Uterus (tissue), 2 donors: ENCODE measurements at regions not wholly inside any gene's neighbourhood (a gene's known extent, or its start where the extent isn't known, plus 50 kb on each side); places are given as distances from the start of the nearest gene placed in this dataset.

Experiments
- POLR2A ChIP-seq, 2 donors: fragments of 450-650 bp; IDR thresholded peaks; one replicate each; pipeline ENCODE4 v1.6.1; 2016; ENCODE audit warnings: antibody characterized with exemption in 2 of 2, mild to moderate bottlenecking in 1 of 2, moderate library complexity in 1 of 2
- TF ChIP-seq, protein P1 (sequence below), 4 experiments: fragments of 200-600 bp in 2 of 4; fragments of 450-650 bp in 2 of 4; sonication (generic) in 2 of 4; IDR thresholded peaks; one replicate each; pipeline ENCODE4 v1.5.1; 2016 to 2019; ENCODE audit warnings: antibody characterized with exemption in 4 of 4, mild to moderate bottlenecking in 2 of 4, moderate library complexity in 1 of 4

- TF ChIP-seq, protein P1, sequence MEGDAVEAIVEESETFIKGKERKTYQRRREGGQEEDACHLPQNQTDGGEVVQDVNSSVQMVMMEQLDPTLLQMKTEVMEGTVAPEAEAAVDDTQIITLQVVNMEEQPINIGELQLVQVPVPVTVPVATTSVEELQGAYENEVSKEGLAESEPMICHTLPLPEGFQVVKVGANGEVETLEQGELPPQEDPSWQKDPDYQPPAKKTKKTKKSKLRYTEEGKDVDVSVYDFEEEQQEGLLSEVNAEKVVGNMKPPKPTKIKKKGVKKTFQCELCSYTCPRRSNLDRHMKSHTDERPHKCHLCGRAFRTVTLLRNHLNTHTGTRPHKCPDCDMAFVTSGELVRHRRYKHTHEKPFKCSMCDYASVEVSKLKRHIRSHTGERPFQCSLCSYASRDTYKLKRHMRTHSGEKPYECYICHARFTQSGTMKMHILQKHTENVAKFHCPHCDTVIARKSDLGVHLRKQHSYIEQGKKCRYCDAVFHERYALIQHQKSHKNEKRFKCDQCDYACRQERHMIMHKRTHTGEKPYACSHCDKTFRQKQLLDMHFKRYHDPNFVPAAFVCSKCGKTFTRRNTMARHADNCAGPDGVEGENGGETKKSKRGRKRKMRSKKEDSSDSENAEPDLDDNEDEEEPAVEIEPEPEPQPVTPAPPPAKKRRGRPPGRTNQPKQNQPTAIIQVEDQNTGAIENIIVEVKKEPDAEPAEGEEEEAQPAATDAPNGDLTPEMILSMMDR (IDR thresholded peaks at IDR 0.05): no peak
- TF ChIP-seq POLR2A (IDR thresholded peaks at IDR 0.05): no peak
Measured at GRCh38 chr22:27195494-27195893, 538.1 kb downstream of the MIAT start.
